GM12878 (cell line): ENCODE measurements at regions not wholly inside any gene's neighbourhood (a gene's known extent, or its start where the extent isn't known, plus 50 kb on each side); places are given as distances from the start of the nearest gene placed in this dataset. TPM values are rescaled to one million over a fixed set of nuclear protein-coding genes. Genes with fewer than 3 reads are reported as not detected.

Source experiments
- small RNA-seq: library from RNA; depleted of rRNA; stranded (forward); fragments of <200 nt; gene quantifications from one replicate; pipeline ENCODE3, GENCODE V24; 2014

Small RNAs in the stretch of these regions (small RNA-seq; reads per million reads assigned to genes)
- gene AC104058.1 = not detected
